Natural killer cell (primary cell): ENCODE measurements at regions not wholly inside any gene's neighbourhood (a gene's known extent, or its start where the extent isn't known, plus 50 kb on each side); places are given as distances from the start of the nearest gene placed in this dataset.

Source experiments
- ATAC-seq, 3 donors: fragments of 150-1000 bp in 2 of 3; fragments of 200-7000 bp in 1 of 3; cut with Tn5 transposase; 1 replicate in 1 of 3; 2 replicates in 2 of 3; pipeline ENCODE4 v1.10.0; 2021; ENCODE audit warnings: mild to moderate bottlenecking in 2 of 3, moderate library complexity in 2 of 3
- DNase-seq, 2 donors: peaks; one replicate each; pipeline versions ENCODE4 v3.0.0 to v3.0.0-alpha.2; 2013 to 2021; ENCODE audit warnings: mixed read lengths in 1 of 2
- H3K27ac ChIP-seq: one replicate; pipeline ENCODE4 v1.5.1; 2013; ENCODE audit warnings: mild to moderate bottlenecking, low read length
- H3K27me3 ChIP-seq: one replicate; pipeline ENCODE4 v1.6.1; 2013; ENCODE audit warnings: low read length; ENCODE audit not compliant: control insufficient read depth, insufficient read depth
- H3K36me3 ChIP-seq: one replicate; pipeline ENCODE4 v1.6.1; 2013; ENCODE audit warnings: low read length; ENCODE audit not compliant: control insufficient read depth, insufficient read depth
- H3K4me1 ChIP-seq: one replicate; pipeline ENCODE4 v1.6.1; 2013; ENCODE audit warnings: low read length; ENCODE audit not compliant: control insufficient read depth, insufficient read depth
- H3K4me3 ChIP-seq: one replicate; pipeline ENCODE4 v1.5.1; 2013; ENCODE audit warnings: low read length
- H3K9me3 ChIP-seq: one replicate; pipeline ENCODE4 v1.6.1; 2013; ENCODE audit warnings: low read length; ENCODE audit not compliant: control insufficient read depth, insufficient read depth
- H3K27ac Mint-ChIP-seq, 2 donors: one replicate each; pipeline ENCODE4 v1.8.0; 2022; ENCODE audit warnings: mild to moderate bottlenecking in 2 of 2, mixed read lengths in 2 of 2, moderate library complexity in 1 of 2
- H3K27me3 Mint-ChIP-seq, 2 donors: one replicate each; pipeline ENCODE4 v1.8.0; 2022; ENCODE audit warnings: low read depth in 2 of 2, mixed read lengths in 2 of 2
- H3K36me3 Mint-ChIP-seq: one replicate; pipeline ENCODE4 v1.8.0; 2022; ENCODE audit warnings: mixed read lengths
- H3K4me1 Mint-ChIP-seq, 2 donors: one replicate each; pipeline ENCODE4 v1.8.0; 2022; ENCODE audit warnings: mixed read lengths in 2 of 2
- H3K4me3 Mint-ChIP-seq: one replicate; pipeline ENCODE4 v1.8.0; 2022; ENCODE audit warnings: mild to moderate bottlenecking, moderate library complexity, mixed read lengths
- H3K9me3 Mint-ChIP-seq, 2 donors: one replicate each; pipeline ENCODE4 v1.8.0; 2022; ENCODE audit warnings: mixed read lengths in 2 of 2
- CTCF ChIP-seq: fragments of 200-600 bp; IDR thresholded peaks from one replicate; pipeline ENCODE4 v1.8.0; 2022; ENCODE audit warnings: antibody characterized with exemption
- whole genome bisulfite sequencing: methylation state at CpG from one replicate; pipeline ENCODE4 v1.1.7; 2013; ENCODE audit warnings: missing lambda C conversion rate; ENCODE audit not compliant: insufficient coverage; 5-methylcytosine and 5-hydroxymethylcytosine counted together
- intact Hi-C: fragments of 100-400 bp; cut with micrococcal nuclease; formaldehyde crosslinking; loops from one replicate; pipeline ENCODE4 v1.14.2; 2022

- H3K27me3 Mint-ChIP-seq: no peaks in the 10 kb centered on the region
- Histone ChIP-seq H3K4me1 (no peaks in the 10 kb centered on the region), H3K9me3 (no peaks in the 10 kb centered on the region), H3K36me3 (no peaks in the 10 kb centered on the region), H3K27me3 (no peaks in the 10 kb centered on the region), H3K27ac (no peak overlapping the region), H3K4me3 (no peak overlapping the region)
- peaks cover 6 to 13% of the 10 kb centered on the region in 2 donors for H3K9me3 Mint-ChIP-seq
- H3K4me1 Mint-ChIP-seq: no peaks in the 10 kb centered on the region
- no peak for TF ChIP-seq CTCF
- H3K27ac Mint-ChIP-seq: no peak overlapping the region
- WGBS: 49% methylated on average over 3 of the region's 5 CpGs
- H3K4me3 Mint-ChIP-seq: no peak overlapping the region
- intact Hi-C loops: no loop called here
- H3K36me3 Mint-ChIP-seq: no peaks in the 10 kb centered on the region
- ATAC-seq (no peak), DNase-seq (no peak)
These were observed 1355.2 kb downstream of the XPNPEP1 start for GRCh38 chr10:108567899-108568752.

GRCh38 chr10:108566316-108567107, 1356.8 kb downstream of the XPNPEP1 start:
- ATAC-seq (no peak), DNase-seq (no peak)
- Histone ChIP-seq H3K4me1 (no peaks in the 10 kb centered on the region), H3K4me3 (no peak overlapping the region), H3K9me3 (no peaks in the 10 kb centered on the region), H3K27me3 (no peaks in the 10 kb centered on the region), H3K36me3 (no peaks in the 10 kb centered on the region), H3K27ac (no peak overlapping the region)
- intact Hi-C loops: no loop called here
- Mint-ChIP-seq H3K4me3 (no peak overlapping the region), H3K27ac (no peak overlapping the region), H3K27me3 (no peaks in the 10 kb centered on the region), H3K9me3 (peaks cover 4 to 9% of the 10 kb centered on the region in 2 donors), H3K36me3 (no peaks in the 10 kb centered on the region), H3K4me1 (no peaks in the 10 kb centered on the region)
- WGBS: 94% methylated on average over 33 of the region's 33 CpGs
- no peak for TF ChIP-seq CTCF

- H3K4me1 Mint-ChIP-seq: no peaks in the 10 kb centered on the region
- no peak for DNase-seq
- no peak overlapping the region for H3K4me3 Mint-ChIP-seq
- no peak for ATAC-seq
- H3K27ac Mint-ChIP-seq: no peak overlapping the region
- no peaks in the 10 kb centered on the region for H3K27me3 ChIP-seq
- no peak overlapping the region for H3K27ac ChIP-seq
- no peaks in the 10 kb centered on the region for H3K4me1 ChIP-seq
- H3K9me3 ChIP-seq: no peaks in the 10 kb centered on the region
- no peaks in the 10 kb centered on the region for H3K36me3 ChIP-seq
- peaks cover 4 to 7% of the 10 kb centered on the region in 2 donors for H3K9me3 Mint-ChIP-seq
- no peaks in the 10 kb centered on the region for H3K36me3 Mint-ChIP-seq
- intact Hi-C loops: no loop called here
- no peak overlapping the region for H3K4me3 ChIP-seq
- H3K27me3 Mint-ChIP-seq: no peaks in the 10 kb centered on the region
- no peak for TF ChIP-seq CTCF
These were observed 1361.2 kb downstream of the XPNPEP1 start for GRCh38 chr10:108562105-108562504.
